ENCODE measurements at regions not wholly inside any gene's neighbourhood (a gene's known extent, or its start where the extent isn't known, plus 50 kb on each side); places are given as distances from the start of the nearest gene placed in this dataset.

- TF ChIP-seq, protein P1, sequence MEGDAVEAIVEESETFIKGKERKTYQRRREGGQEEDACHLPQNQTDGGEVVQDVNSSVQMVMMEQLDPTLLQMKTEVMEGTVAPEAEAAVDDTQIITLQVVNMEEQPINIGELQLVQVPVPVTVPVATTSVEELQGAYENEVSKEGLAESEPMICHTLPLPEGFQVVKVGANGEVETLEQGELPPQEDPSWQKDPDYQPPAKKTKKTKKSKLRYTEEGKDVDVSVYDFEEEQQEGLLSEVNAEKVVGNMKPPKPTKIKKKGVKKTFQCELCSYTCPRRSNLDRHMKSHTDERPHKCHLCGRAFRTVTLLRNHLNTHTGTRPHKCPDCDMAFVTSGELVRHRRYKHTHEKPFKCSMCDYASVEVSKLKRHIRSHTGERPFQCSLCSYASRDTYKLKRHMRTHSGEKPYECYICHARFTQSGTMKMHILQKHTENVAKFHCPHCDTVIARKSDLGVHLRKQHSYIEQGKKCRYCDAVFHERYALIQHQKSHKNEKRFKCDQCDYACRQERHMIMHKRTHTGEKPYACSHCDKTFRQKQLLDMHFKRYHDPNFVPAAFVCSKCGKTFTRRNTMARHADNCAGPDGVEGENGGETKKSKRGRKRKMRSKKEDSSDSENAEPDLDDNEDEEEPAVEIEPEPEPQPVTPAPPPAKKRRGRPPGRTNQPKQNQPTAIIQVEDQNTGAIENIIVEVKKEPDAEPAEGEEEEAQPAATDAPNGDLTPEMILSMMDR (conservative IDR thresholded peaks at IDR 0.05; ENCODE audit: low read depth, low read length) = no peak
- TF ChIP-seq MAFK (IDR thresholded peaks at IDR 0.05; ENCODE audit: low read depth, low read length) (no peak), BHLHE40 (IDR thresholded peaks at IDR 0.05; ENCODE audit: low read depth, low read length) (no peak), POLR2A (IDR thresholded peaks at IDR 0.05; ENCODE audit: low read depth, low read length) (no peak), MXI1 (IDR thresholded peaks at IDR 0.05; ENCODE audit: borderline replicate concordance, low read depth, low read length) (no peak), CEBPB (IDR thresholded peaks at IDR 0.05; ENCODE audit: low read depth, low read length) (no peak), SMC3 (IDR thresholded peaks at IDR 0.05; ENCODE audit: low read depth, low read length) (no peak), CHD1 (IDR thresholded peaks at IDR 0.05; ENCODE audit: low read depth, low read length) (no peak), NFE2L2 (IDR thresholded peaks at IDR 0.05; ENCODE audit: low read depth, low read length) (no peak), RCOR1 (IDR thresholded peaks at IDR 0.05; ENCODE audit: insufficient replicate concordance, low read length) (no peak)
- TF ChIP-seq, protein P2, sequence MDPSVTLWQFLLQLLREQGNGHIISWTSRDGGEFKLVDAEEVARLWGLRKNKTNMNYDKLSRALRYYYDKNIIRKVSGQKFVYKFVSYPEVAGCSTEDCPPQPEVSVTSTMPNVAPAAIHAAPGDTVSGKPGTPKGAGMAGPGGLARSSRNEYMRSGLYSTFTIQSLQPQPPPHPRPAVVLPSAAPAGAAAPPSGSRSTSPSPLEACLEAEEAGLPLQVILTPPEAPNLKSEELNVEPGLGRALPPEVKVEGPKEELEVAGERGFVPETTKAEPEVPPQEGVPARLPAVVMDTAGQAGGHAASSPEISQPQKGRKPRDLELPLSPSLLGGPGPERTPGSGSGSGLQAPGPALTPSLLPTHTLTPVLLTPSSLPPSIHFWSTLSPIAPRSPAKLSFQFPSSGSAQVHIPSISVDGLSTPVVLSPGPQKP (IDR thresholded peaks at IDR 0.05; ENCODE audit: borderline replicate concordance, low read depth, low read length) = no peak
These were observed 180.4 kb downstream of the ANKRD30B start for GRCh38 chr18:14928396-14928795.
